WTC11 (cell line): ENCODE measurements at regions not wholly inside any gene's neighbourhood (a gene's known extent, or its start where the extent isn't known, plus 50 kb on each side); places are given as distances from the start of the nearest gene placed in this dataset.

Experiments used
- ATAC-seq: fragments of 200-7000 bp; cut with Tn5 transposase; 2 replicates; pipeline ENCODE4 v1.10.0; 2021; ENCODE audit warnings: mild to moderate bottlenecking, moderate library complexity
- CTCF ChIA-PET: fragments of 300-600 bp; sonication (Branson Sonifier 250); formaldehyde crosslinking; loops from one replicate; lab custom pipeline; 2021; ENCODE audit warnings: antibody characterized with exemption; lab: Charles Lee
- POLR2A ChIA-PET: fragments of 350-600 bp; sonication (Branson Sonifier 250); formaldehyde crosslinking; loops from one replicate; lab custom pipeline; 2021; ENCODE audit warnings: antibody characterized with exemption; lab: Charles Lee
- DNase-seq: peaks from one replicate; pipeline ENCODE4 v3.0.0; 2021; ENCODE audit warnings: low spot score
- H3K27ac Mint-ChIP-seq: 2 replicates; pipeline ENCODE4 v1.8.0; 2021; ENCODE audit warnings: mixed read lengths
- H3K27me3 Mint-ChIP-seq: 2 replicates; pipeline ENCODE4 v1.8.0; 2021; ENCODE audit warnings: low read depth, mild to moderate bottlenecking, moderate library complexity, mixed read lengths
- H3K36me3 Mint-ChIP-seq: 2 replicates; pipeline ENCODE4 v1.8.0; 2021; ENCODE audit warnings: mixed read lengths
- H3K4me1 Mint-ChIP-seq: 2 replicates; pipeline ENCODE4 v1.8.0; 2022; ENCODE audit warnings: mixed read lengths
- H3K4me3 Mint-ChIP-seq: 2 replicates; pipeline ENCODE4 v1.8.0; 2021; ENCODE audit warnings: mild to moderate bottlenecking, moderate library complexity, mixed read lengths
- H3K9me3 Mint-ChIP-seq: 2 replicates; pipeline ENCODE4 v1.8.0; 2021; ENCODE audit warnings: mixed read lengths
- FOXJ3 ChIP-seq: sonication (generic); formaldehyde crosslinking; IDR thresholded peaks from 2 replicates; pipeline ENCODE4 v1.9.0; 2021; ENCODE audit warnings: missing genetic modification reagents, mild to moderate bottlenecking, borderline replicate concordance
- GRHL2 ChIP-seq: fragments of 250-450 bp; sonication (Bioruptor Pico); IDR thresholded peaks from 2 replicates; pipeline ENCODE4 v1.8.0; 2022; ENCODE audit warnings: mild to moderate bottlenecking, moderate library complexity; ENCODE audit not compliant: insufficient replicate concordance, severe bottlenecking
- IRF2 ChIP-seq: sonication (generic); formaldehyde crosslinking; IDR thresholded peaks from 2 replicates; pipeline ENCODE4 v1.8.0; 2022; ENCODE audit warnings: low read depth, missing genetic modification reagents, borderline replicate concordance
- JAZF1 ChIP-seq: fragments of 250-450 bp; sonication (Bioruptor Pico); IDR thresholded peaks from 2 replicates; pipeline ENCODE4 v1.9.0; 2021; ENCODE audit warnings: moderate library complexity, mild to moderate bottlenecking, inconsistent platforms
- JUN ChIP-seq: sonication (generic); formaldehyde crosslinking; IDR thresholded peaks from 2 replicates; pipeline ENCODE4 v1.8.0; 2023; ENCODE audit warnings: mild to moderate bottlenecking, missing genetic modification reagents
- MXD4 ChIP-seq: fragments of 250-450 bp; sonication (Bioruptor Pico); IDR thresholded peaks from 2 replicates; pipeline ENCODE4 v1.8.0; 2021; ENCODE audit warnings: mild to moderate bottlenecking, moderate library complexity, borderline replicate concordance
- PRRX2 ChIP-seq: fragments of 250-450 bp; sonication (Bioruptor Pico); IDR thresholded peaks from 2 replicates; pipeline ENCODE4 v1.8.0; 2021; ENCODE audit warnings: mild to moderate bottlenecking
- SOX15 ChIP-seq: fragments of 250-450 bp; sonication (Bioruptor Pico); IDR thresholded peaks from 2 replicates; pipeline ENCODE4 v1.9.0; 2021; ENCODE audit warnings: mild to moderate bottlenecking
- SP1 ChIP-seq: sonication (generic); formaldehyde crosslinking; conservative IDR thresholded peaks from 2 replicates; pipeline ENCODE4 v1.8.1; 2022; ENCODE audit warnings: missing genetic modification reagents
- ZNF263 ChIP-seq: sonication (generic); formaldehyde crosslinking; IDR thresholded peaks from 2 replicates; pipeline ENCODE4 v1.8.1; 2022; ENCODE audit warnings: low read depth, mild to moderate bottlenecking, moderate library complexity, missing genetic modification reagents
- TF ChIP-seq, protein P1 (sequence below): fragments of 250-450 bp; sonication (Bioruptor Pico); IDR thresholded peaks from 2 replicates; pipeline ENCODE4 v1.9.0; 2021; ENCODE audit warnings: mild to moderate bottlenecking
- TF ChIP-seq, protein P2 (sequence below): sonication (generic); formaldehyde crosslinking; IDR thresholded peaks from 2 replicates; pipeline ENCODE4 v1.8.0; 2022; ENCODE audit warnings: mild to moderate bottlenecking, missing genetic modification reagents
- TF ChIP-seq, protein P3 (sequence below): fragments of 250-450 bp; sonication (Bioruptor Pico); IDR thresholded peaks from 2 replicates; pipeline ENCODE4 v1.8.0; 2021; ENCODE audit warnings: mild to moderate bottlenecking
- TF ChIP-seq, protein P4 (sequence below): fragments of 200-600 bp; IDR thresholded peaks from 2 replicates; pipeline ENCODE4 v1.8.0; 2022; ENCODE audit warnings: antibody characterized with exemption
- TF ChIP-seq, protein P5 (sequence below): sonication (generic); formaldehyde crosslinking; IDR thresholded peaks from 2 replicates; pipeline ENCODE4 v1.8.1; 2022; ENCODE audit warnings: low read depth, mild to moderate bottlenecking, moderate library complexity, missing genetic modification reagents, borderline replicate concordance
- TF ChIP-seq, protein P6 (sequence below): sonication (generic); formaldehyde crosslinking; IDR thresholded peaks from 2 replicates; pipeline ENCODE4 v1.8.1; 2023; ENCODE audit warnings: mild to moderate bottlenecking, missing genetic modification reagents
- TF ChIP-seq, protein P7 (sequence below): sonication (generic); formaldehyde crosslinking; IDR thresholded peaks from 2 replicates; pipeline ENCODE4 v1.8.0; 2022; ENCODE audit warnings: missing genetic modification reagents
- TF ChIP-seq, protein P8 (sequence below): sonication (generic); formaldehyde crosslinking; IDR thresholded peaks from 2 replicates; pipeline ENCODE4 v1.8.1; 2022; ENCODE audit warnings: missing genetic modification reagents, borderline replicate concordance
- TF ChIP-seq, protein P9 (sequence below): sonication (generic); formaldehyde crosslinking; IDR thresholded peaks from 2 replicates; pipeline ENCODE4 v1.8.1; 2022; ENCODE audit warnings: low read depth, missing genetic modification reagents, borderline replicate concordance

DNA sequence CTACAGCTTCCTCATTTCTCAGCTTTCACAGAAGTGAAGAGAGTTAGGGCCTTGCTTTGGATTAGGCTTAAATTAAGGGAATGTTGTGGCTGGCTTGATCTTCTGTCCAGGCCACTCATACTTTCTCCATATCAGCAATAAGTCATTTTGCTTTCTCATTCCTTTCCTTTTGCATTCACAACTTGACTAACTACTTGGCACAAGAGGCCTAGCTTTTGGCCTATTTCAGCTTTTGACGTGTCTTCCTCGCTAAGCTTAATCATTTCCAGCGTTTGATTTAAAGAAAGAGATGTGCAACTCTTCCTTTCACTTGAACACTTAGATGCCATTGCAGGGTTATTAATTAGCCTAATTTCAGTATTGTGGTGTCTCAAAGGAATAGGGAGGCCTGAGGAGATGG is 712.0 kb downstream of the INHBA start:
- Mint-ChIP-seq H3K4me1 (no peaks in the 10 kb centered on the region), H3K9me3 (0 out of 2 replicates have a peak, but pooled peaks cover 3% of the 10 kb centered on the region), H3K27me3 (peaks cover 3% of the 10 kb centered on the region; the same call in 1 of the 2 replicates), H3K27ac (no peak overlapping the region), H3K36me3 (no peaks in the 10 kb centered on the region), H3K4me3 (no peak overlapping the region)
- ATAC-seq = no peak
- TF ChIP-seq GRHL2 (CRISPR knock-in tag) = no peak
- TF ChIP-seq, protein P1, sequence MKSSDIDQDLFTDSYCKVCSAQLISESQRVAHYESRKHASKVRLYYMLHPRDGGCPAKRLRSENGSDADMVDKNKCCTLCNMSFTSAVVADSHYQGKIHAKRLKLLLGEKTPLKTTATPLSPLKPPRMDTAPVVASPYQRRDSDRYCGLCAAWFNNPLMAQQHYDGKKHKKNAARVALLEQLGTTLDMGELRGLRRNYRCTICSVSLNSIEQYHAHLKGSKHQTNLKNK (CRISPR knock-in tag) = no peak
- no peak for TF ChIP-seq FOXJ3 (CRISPR knock-in tag)
- TF ChIP-seq ZNF263 (CRISPR knock-in tag) = no peak
- TF ChIP-seq PRRX2 (CRISPR knock-in tag) = no peak
- TF ChIP-seq, protein P2, sequence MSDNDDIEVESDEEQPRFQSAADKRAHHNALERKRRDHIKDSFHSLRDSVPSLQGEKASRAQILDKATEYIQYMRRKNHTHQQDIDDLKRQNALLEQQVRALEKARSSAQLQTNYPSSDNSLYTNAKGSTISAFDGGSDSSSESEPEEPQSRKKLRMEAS (CRISPR knock-in tag) = no peak
- no peak for TF ChIP-seq SP1 (CRISPR knock-in tag)
- TF ChIP-seq, protein P3, sequence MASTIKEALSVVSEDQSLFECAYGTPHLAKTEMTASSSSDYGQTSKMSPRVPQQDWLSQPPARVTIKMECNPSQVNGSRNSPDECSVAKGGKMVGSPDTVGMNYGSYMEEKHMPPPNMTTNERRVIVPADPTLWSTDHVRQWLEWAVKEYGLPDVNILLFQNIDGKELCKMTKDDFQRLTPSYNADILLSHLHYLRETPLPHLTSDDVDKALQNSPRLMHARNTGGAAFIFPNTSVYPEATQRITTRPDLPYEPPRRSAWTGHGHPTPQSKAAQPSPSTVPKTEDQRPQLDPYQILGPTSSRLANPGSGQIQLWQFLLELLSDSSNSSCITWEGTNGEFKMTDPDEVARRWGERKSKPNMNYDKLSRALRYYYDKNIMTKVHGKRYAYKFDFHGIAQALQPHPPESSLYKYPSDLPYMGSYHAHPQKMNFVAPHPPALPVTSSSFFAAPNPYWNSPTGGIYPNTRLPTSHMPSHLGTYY (CRISPR knock-in tag) = no peak
- TF ChIP-seq, protein P4, sequence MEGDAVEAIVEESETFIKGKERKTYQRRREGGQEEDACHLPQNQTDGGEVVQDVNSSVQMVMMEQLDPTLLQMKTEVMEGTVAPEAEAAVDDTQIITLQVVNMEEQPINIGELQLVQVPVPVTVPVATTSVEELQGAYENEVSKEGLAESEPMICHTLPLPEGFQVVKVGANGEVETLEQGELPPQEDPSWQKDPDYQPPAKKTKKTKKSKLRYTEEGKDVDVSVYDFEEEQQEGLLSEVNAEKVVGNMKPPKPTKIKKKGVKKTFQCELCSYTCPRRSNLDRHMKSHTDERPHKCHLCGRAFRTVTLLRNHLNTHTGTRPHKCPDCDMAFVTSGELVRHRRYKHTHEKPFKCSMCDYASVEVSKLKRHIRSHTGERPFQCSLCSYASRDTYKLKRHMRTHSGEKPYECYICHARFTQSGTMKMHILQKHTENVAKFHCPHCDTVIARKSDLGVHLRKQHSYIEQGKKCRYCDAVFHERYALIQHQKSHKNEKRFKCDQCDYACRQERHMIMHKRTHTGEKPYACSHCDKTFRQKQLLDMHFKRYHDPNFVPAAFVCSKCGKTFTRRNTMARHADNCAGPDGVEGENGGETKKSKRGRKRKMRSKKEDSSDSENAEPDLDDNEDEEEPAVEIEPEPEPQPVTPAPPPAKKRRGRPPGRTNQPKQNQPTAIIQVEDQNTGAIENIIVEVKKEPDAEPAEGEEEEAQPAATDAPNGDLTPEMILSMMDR = no peak
- CTCF ChIA-PET = interaction anchor here (0.6 to 1.3 kb wide), 2 partner anchors 12 to 955 kb away, joined by 3 to 7 read pairs; no protein-coding TSS in a partner anchor
- POLR2A ChIA-PET = no interaction called here
- no peak for DNase-seq

DNA sequence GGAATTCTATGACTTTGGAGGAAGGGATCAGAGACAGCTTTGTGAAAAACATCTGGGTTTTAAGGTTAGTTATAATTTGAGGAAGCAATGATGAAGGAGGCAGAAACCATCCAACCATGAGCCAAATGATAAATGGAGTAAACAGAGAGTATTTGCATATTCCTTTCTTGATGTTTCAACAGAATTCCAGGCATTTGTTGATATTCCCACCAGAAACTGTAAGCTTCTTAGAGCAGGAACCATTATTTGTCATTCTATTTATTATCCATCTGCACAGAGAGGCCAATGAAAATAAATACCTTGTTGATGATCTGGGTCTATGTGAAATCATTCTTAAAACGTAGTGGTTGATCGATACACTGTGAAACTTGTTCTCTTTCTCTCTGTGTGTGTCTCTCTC is 715.3 kb downstream of the INHBA start:
- TF ChIP-seq IRF2 (CRISPR knock-in tag) (no peak), SOX15 (CRISPR knock-in tag) (no peak), PRRX2 (CRISPR knock-in tag) (no peak), MXD4 (CRISPR knock-in tag) (no peak), JAZF1 (CRISPR knock-in tag) (no peak), JUN (CRISPR knock-in tag) (no peak)
- TF ChIP-seq, protein P5, sequence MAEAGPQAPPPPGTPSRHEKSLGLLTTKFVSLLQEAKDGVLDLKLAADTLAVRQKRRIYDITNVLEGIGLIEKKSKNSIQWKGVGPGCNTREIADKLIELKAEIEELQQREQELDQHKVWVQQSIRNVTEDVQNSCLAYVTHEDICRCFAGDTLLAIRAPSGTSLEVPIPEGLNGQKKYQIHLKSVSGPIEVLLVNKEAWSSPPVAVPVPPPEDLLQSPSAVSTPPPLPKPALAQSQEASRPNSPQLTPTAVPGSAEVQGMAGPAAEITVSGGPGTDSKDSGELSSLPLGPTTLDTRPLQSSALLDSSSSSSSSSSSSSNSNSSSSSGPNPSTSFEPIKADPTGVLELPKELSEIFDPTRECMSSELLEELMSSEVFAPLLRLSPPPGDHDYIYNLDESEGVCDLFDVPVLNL (CRISPR knock-in tag) = no peak
- TF ChIP-seq, protein P6, sequence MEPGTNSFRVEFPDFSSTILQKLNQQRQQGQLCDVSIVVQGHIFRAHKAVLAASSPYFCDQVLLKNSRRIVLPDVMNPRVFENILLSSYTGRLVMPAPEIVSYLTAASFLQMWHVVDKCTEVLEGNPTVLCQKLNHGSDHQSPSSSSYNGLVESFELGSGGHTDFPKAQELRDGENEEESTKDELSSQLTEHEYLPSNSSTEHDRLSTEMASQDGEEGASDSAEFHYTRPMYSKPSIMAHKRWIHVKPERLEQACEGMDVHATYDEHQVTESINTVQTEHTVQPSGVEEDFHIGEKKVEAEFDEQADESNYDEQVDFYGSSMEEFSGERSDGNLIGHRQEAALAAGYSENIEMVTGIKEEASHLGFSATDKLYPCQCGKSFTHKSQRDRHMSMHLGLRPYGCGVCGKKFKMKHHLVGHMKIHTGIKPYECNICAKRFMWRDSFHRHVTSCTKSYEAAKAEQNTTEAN (CRISPR knock-in tag) = no peak
- TF ChIP-seq, protein P7, sequence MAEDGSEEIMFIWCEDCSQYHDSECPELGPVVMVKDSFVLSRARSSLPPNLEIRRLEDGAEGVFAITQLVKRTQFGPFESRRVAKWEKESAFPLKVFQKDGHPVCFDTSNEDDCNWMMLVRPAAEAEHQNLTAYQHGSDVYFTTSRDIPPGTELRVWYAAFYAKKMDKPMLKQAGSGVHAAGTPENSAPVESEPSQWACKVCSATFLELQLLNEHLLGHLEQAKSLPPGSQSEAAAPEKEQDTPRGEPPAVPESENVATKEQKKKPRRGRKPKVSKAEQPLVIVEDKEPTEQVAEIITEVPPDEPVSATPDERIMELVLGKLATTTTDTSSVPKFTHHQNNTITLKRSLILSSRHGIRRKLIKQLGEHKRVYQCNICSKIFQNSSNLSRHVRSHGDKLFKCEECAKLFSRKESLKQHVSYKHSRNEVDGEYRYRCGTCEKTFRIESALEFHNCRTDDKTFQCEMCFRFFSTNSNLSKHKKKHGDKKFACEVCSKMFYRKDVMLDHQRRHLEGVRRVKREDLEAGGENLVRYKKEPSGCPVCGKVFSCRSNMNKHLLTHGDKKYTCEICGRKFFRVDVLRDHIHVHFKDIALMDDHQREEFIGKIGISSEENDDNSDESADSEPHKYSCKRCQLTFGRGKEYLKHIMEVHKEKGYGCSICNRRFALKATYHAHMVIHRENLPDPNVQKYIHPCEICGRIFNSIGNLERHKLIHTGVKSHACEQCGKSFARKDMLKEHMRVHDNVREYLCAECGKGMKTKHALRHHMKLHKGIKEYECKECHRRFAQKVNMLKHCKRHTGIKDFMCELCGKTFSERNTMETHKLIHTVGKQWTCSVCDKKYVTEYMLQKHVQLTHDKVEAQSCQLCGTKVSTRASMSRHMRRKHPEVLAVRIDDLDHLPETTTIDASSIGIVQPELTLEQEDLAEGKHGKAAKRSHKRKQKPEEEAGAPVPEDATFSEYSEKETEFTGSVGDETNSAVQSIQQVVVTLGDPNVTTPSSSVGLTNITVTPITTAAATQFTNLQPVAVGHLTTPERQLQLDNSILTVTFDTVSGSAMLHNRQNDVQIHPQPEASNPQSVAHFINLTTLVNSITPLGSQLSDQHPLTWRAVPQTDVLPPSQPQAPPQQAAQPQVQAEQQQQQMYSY (CRISPR knock-in tag) = no peak
- TF ChIP-seq, protein P8, sequence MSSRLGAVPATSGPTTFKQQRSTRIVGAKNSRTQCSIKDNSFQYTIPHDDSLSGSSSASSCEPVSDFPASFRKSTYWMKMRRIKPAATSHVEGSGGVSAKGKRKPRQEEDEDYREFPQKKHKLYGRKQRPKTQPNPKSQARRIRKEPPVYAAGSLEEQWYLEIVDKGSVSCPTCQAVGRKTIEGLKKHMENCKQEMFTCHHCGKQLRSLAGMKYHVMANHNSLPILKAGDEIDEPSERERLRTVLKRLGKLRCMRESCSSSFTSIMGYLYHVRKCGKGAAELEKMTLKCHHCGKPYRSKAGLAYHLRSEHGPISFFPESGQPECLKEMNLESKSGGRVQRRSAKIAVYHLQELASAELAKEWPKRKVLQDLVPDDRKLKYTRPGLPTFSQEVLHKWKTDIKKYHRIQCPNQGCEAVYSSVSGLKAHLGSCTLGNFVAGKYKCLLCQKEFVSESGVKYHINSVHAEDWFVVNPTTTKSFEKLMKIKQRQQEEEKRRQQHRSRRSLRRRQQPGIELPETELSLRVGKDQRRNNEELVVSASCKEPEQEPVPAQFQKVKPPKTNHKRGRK (CRISPR knock-in tag) = no peak
- TF ChIP-seq, protein P9, sequence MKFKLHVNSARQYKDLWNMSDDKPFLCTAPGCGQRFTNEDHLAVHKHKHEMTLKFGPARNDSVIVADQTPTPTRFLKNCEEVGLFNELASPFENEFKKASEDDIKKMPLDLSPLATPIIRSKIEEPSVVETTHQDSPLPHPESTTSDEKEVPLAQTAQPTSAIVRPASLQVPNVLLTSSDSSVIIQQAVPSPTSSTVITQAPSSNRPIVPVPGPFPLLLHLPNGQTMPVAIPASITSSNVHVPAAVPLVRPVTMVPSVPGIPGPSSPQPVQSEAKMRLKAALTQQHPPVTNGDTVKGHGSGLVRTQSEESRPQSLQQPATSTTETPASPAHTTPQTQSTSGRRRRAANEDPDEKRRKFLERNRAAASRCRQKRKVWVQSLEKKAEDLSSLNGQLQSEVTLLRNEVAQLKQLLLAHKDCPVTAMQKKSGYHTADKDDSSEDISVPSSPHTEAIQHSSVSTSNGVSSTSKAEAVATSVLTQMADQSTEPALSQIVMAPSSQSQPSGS (CRISPR knock-in tag) = no peak
- Mint-ChIP-seq H3K36me3 (no peaks in the 10 kb centered on the region), H3K9me3 (0 out of 2 replicates have a peak, but pooled peaks cover 3% of the 10 kb centered on the region), H3K27me3 (peaks cover under 1% of the 10 kb centered on the region; the same call in 1 of the 2 replicates), H3K4me3 (no peak overlapping the region), H3K4me1 (no peaks in the 10 kb centered on the region), H3K27ac (no peak overlapping the region)
- DNase-seq = no peak
- ChIA-PET CTCF (no interaction called here), POLR2A (no interaction called here)
- ATAC-seq = no peak
